DMS53 (cell line): ENCODE measurements at regions not wholly inside any gene's neighbourhood (a gene's known extent, or its start where the extent isn't known, plus 50 kb on each side); places are given as distances from the start of the nearest gene placed in this dataset.

Source experiments
- DNase-seq: peaks from one replicate; lab custom pipeline; 2025; lab: John Stamatoyannopoulos, UW

DNA sequence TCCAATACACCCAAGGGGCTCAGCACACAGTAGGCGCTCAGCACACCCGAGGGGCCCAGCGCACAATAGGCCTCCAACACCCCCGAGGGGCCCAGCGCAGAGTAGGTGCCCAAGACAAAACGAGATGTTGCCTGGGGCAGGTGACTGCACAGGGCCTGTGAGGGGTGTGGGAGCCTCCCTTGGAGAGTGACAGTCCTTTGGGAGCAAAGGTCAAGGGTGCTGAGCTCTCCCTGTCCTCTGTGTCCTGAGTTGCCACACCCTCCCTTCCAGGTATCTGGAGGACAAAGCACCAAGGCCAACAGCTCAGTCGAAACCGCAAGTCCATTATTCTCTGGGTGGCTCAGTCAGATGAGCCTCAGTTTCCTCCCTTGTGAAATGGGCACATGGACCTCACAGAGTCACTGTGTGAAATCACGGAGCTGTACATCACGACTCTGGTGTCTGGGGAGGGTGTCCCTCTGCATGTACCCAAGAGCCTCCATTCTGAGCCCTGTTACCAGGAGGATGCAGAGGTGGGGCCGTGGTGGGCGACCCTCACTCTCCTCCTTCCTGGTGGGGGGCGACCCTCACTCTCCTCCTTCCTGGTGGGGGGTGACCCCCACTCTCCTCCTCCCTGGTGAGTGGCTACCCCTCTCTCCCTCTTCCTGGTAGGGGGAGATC is 81.3 kb downstream of the FOXL3 start:
- DNase-seq = peak; percentile 58

DNA sequence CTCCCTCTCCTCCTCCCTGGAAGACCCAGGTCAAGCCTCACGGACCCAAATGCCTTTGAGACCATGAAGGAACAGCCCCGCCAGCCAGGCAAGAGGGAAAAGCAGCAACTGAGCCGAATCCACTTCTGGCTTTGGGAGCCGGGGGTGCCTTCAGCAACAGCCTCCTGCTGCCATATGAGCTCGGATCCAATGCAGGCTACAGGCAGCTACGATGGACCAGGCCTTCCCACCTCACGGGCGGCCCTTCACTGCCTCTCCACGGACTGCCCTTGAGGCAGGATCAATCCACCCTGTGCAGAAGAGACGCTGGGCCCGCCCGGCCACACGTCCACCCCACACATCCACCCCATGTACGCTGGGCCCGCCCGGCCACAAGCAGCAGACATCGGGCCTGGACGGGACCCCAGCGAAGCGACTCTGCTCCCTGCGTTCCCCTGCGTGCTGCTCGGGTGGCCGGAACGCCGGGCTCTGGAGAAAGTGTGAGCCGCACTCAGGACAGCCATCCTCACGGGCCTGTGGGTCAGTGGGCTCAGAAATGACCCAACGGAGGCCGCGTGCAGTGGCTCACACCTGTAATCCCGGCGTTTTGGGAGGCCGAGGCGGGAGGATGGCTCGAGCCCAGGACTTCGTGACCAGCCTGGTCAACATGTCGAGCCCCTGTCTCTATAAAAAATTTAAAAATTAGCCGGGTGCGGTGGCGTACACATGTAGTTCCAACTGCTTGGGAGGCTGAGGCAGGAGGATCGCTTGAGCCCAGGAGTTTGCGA is 82.0 kb downstream of the FOXL3 start:
- peak; percentile 16 for DNase-seq

DNA sequence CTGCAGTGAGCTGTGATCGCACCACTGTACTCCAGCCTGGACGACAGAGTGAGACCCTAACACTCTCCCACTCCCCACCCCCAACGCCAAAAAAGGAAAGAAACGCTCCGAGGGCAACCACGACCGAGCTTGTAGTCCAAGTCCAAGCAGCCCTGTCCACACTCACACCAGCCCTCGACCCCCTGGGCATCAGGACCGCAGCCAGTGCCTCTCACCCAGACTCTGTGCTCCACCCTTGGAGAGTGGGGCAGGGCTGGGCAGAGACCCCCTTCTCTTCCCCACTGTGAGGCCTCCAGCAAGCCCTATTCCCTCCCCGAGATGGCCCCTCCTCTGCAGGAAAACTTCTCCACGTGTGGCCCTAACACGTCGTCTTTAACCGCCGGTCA is 82.6 kb downstream of the FOXL3 start:
- DNase-seq = no peak

GRCh38 chr7:372932-373791 is 83.2 kb downstream of the FOXL3 start:
- DNase-seq = peak; percentile 13

DNA sequence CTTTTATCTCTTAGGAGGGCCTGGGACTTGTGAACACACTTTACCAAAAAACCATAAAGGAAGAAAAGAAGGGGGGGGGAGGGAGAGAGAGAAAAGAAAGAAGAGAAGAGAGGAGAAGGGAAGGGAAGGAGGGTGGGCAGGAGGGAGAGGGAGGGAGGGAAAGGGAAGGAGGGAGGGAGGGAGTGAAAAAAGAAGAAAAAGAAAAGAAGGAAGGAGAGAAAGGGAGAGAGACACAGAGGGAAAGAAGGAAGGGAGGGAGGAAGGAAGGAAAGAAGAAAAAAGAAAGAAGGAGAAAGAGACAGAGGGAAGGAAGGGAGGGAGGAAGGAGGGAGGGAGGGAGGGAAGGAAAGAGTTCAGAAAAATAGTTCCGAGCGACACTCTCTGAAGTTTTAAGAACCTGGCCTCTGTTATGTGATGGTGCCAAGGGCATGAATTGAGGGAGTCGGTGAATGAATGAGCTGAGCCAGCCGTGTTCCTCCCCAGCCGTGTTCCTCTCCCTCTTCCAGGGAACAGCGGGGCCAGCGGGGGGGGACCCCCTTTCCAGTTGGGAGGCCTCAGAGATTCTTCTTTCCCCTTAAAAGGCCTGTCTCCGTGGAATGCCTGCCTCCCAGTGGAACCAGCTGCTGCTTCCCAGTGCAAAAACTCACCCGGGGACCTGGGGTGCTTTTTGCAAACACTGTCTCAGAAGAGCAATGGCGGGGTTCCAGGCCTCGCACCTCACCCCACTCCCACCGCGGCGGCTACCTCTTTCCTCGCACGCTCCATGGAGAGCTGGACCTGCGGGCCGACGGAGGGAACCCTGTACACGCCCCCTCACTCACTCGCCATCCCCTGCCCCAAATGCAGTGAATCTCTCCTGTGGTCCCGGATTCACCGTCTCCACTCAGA is 84.1 kb downstream of the FOXL3 start:
- no peak for DNase-seq

GRCh38 chr7:374706-375311 is 84.8 kb downstream of the FOXL3 start:
- no peak for DNase-seq

- DNase-seq = no peak
These were observed 85.4 kb downstream of the FOXL3 start for GRCh38 chr7:375321-375831.

DNA sequence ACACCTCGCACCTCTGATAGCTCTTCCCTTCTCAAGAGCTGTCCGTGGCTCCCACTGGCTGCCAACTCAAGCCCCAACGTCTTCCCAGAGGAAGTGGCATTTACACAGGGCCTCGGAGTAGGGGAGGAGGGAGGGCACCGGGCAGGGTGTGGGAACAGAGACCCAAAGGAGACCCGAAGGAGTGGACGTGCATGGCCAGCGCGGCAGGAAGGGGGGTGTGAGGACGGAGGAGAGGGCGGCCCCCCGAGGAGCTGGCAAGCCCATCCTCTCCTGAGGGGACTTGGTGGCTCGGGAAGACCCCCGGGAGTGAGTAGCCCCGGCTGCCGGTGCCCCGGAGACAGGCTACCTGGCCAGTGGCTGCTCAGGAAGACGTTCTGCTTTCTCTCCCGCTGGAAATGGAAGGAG is 85.9 kb downstream of the FOXL3 start:
- no peak for DNase-seq

GRCh38 chr7:376306-377079 is 86.5 kb downstream of the FOXL3 start:
- no peak for DNase-seq

DNA sequence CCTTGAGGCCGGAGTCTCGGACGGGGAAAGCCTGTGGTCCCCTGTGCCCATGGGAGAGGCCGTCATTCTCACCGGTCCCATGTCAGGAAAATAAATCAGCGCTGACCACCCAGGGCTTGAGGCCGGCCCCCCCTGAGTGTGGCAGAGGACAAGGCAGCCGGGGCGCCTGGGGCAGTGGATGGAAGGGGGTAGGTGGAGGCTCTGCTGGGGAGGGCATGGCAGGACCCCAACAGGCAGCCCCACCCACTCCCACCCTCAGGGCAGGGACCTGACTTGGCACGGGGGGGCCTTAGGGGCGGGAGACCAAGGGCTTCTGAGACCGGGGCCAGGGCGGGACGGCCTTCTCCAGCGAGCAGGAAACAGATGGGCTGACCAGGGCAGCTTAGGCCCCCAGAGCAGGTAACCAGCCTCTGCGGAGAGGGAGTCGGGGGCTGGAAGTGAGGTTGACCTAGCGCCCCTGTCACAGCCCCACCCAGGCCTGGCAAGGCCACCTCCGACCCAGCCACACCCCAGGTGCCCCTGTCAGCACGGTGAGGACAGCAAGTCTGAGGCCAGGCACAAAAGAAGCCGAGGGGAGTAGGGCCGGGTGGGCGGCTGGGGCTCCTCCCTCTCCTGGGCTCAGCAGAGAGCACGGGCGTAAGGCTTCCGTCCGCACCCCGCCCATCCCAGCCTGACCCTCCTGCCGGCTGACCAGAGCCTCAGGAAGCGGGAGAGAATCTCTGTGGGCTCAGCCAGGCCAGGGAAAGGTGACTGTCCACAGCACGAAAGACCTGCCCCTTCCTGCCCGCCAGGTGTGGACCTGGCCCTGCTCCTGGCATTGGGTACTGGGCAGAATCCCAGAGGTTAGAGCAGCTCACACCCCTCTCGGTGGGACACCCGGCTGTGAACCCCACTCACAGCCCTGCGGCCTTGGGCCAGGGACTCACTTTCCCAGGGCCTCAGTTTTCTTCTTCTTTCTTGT is 87.4 kb downstream of the FOXL3 start:
- DNase-seq = no peak

- no peak for DNase-seq
These were observed 88.1 kb downstream of the FOXL3 start for GRCh38 chr7:378041-378420.

GRCh38 chr7:378551-379455 is 88.8 kb downstream of the FOXL3 start:
- DNase-seq = no peak

DNA sequence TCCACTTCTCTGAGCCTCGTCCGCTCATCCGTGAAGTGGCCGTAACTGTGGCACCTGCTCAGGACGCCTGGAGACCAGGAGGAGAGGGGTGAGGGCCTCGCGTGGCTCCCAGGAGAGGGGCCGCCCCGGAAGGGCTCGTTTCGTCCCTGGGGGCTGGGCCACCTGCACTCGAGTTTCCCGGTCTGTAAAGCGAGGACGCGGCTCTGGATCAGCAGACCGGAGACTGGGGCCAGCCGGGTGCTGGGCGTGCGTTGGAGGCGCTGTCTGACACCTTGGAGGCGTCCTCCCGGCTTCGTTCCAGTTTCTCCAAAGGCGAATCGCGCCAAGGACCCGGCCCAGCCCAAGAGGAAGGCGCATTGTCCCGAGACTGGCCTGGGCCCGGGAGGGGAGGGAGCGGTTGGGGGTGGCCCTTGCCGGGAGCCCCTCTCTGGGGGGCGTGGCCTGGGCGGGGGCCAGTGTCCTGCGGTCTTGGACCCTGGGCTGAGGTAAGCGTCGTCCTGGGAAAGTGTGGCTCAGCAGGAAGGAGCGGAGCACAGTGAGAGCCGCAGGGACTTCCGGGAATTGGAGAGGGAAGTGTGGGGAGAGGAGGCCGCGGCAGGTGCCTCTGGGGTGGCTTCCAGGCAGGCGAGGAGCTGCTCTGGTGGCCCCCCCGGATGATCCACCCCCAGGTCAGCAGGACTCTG is 89.6 kb downstream of the FOXL3 start:
- no peak for DNase-seq

DNA sequence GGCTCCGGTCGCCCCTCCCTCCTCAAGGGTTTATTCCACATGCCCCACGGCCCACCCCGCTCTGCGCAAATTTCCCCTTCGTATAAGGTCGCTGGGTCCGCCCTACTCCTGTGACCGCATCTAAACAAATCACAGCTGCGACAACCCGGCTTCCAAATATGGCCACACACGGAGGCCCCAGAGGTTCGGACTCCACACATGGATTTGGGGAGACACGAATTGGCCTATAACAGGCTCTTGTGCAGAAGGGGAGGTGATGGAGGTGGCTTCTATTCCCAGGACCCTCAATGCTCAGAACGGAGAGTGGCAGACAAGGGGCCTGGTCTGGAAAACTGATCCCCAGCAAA is 90.1 kb downstream of the FOXL3 start:
- no peak for DNase-seq

DNA sequence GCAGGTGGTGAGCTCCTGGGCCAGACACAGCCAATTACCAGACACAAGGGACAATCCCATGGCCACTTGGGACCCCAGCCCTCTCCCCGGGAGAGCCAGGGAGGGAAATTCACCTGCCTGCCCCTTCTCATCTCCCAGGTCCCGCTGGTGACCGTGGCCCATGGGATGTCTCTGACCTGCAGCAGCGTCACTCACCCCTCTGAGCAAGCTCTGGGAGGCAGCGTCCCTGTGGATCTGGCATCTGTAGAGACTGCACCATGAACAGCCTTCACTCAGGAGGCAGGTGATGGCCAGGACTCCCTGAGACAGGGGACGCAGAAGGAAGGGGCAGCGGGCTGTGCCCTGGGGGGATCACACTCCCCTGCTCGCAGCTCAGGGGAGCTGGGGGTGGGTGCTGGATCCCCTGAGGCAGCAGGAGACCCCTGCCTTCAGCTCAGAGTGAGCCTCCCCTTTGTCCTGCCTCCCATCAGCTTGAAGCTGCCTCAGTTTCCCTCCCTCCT is 90.8 kb downstream of the FOXL3 start:
- DNase-seq = no peak

DNA sequence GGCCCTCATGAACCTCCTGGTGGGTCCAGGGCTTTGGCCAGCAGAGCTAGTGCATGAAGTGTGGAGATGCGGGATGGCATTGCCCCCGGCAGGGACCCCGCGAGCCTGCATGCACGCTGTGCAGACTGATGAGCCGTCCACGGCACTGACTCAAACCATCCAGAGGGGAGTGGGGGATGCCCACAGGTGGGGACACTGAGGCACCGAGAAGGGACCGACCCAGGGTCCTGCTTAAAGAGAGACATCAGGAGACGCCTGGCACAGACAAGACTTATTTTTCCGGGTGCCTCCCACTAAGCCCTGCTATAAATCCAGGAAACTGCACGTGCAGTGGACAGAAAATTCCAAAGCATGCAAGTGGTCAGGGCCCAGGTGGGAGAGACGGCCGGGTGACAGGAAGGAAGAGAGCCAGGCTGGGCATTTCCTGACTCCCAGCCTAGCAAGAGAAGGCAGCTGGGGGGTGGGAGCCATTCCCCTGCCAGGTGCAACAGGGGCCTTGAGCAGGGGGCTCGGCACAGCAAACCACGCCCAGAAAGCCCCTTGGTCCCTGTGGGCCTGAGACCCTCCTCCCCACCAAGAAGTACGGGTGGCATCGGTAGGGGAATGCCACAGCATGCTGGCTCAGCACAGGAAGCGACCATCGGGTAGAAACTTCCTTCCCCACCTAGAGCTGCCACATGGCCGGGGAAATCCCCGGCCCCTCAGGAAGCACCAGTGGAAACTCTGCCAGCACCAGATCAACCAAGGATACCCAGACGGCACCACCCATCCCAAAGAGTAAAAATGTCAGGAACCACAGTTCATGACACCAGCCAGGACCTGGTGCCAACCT is 91.5 kb downstream of the FOXL3 start:
- DNase-seq = no peak

- DNase-seq = no peak
These were observed 92.1 kb downstream of the FOXL3 start for GRCh38 chr7:382043-382400.
